ENCODE measurements at regions not wholly inside any gene's neighbourhood (a gene's known extent, or its start where the extent isn't known, plus 50 kb on each side); places are given as distances from the start of the nearest gene placed in this dataset.

GRCh38 chr1:234745844-234746797 lies 136.1 kb upstream of the IRF2BP2 start:
- DNase-seq, result no peak

- no peak for DNase-seq
Observed at GRCh38 chr1:234745276-234745675, 135.3 kb upstream of the IRF2BP2 start.

- DNase-seq, result no peak
Observed at GRCh38 chr1:234743791-234744611, 134.0 kb upstream of the IRF2BP2 start.

GRCh38 chr1:234742622-234743021 lies 132.6 kb upstream of the IRF2BP2 start:
- DNase-seq, result no peak

GRCh38 chr1:234737967-234738314 lies 128.0 kb upstream of the IRF2BP2 start:
- DNase-seq, result no peak

- DNase-seq, result no peak
Observed at GRCh38 chr1:234735916-234736315, 125.9 kb upstream of the IRF2BP2 start.

- DNase-seq, result no peak
Observed at GRCh38 chr1:234735476-234735875, 125.5 kb upstream of the IRF2BP2 start.

GRCh38 chr1:234734869-234735268 lies 124.9 kb upstream of the IRF2BP2 start:
- no peak for DNase-seq

- DNase-seq, result no peak
Observed at GRCh38 chr1:234734412-234734835, 124.4 kb upstream of the IRF2BP2 start.

GRCh38 chr1:234733427-234733826 lies 123.4 kb upstream of the IRF2BP2 start:
- DNase-seq, result no peak

GRCh38 chr1:234732671-234733390 lies 122.9 kb upstream of the IRF2BP2 start:
- no peak for DNase-seq

GRCh38 chr1:234732260-234732659 lies 122.3 kb upstream of the IRF2BP2 start:
- DNase-seq, result no peak

GRCh38 chr1:234731569-234732085 lies 121.6 kb upstream of the IRF2BP2 start:
- DNase-seq, result no peak

- DNase-seq, result peak; percentile 56
Observed at GRCh38 chr1:234730770-234731568, 121.0 kb upstream of the IRF2BP2 start.

- DNase-seq, result no peak
Observed at GRCh38 chr1:234730475-234730769, 120.4 kb upstream of the IRF2BP2 start.

- no peak for DNase-seq
Observed at GRCh38 chr1:234729561-234730474, 119.8 kb upstream of the IRF2BP2 start.

GRCh38 chr1:234728740-234729139 lies 118.8 kb upstream of the IRF2BP2 start:
- DNase-seq, result no peak

- DNase-seq, result no peak
Observed at GRCh38 chr1:234727018-234727940, 117.3 kb upstream of the IRF2BP2 start.

- no peak for DNase-seq
Observed at GRCh38 chr1:234726359-234726943, 116.5 kb upstream of the IRF2BP2 start.

All from CD4-positive, alpha-beta T cell treated with Interleukin-10 for 1 hour (primary cell).